ENCODE measurements at regions not wholly inside any gene's neighbourhood (a gene's known extent, or its start where the extent isn't known, plus 50 kb on each side); places are given as distances from the start of the nearest gene placed in this dataset.

DNA sequence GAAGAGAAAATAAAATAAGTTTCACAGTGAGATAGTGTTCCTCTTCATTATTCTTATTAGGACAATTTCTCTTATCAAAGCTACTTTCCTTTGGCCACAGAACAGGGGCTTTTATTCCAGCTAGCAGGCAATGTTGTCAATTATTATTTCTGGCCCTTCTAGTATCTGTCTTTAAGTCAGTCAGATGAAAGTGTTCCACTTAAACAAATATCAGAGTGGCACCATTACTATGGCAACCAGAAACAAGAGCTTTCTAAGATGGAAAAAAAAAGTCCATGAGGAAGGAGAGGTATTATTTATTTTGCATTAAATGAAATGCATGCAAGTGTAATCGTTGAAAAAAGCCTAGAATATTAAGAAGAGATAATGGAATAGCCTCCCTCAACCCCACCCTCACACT lies 426.4 kb downstream of the TUSC7 start:
- TF ChIP-seq, protein P1, sequence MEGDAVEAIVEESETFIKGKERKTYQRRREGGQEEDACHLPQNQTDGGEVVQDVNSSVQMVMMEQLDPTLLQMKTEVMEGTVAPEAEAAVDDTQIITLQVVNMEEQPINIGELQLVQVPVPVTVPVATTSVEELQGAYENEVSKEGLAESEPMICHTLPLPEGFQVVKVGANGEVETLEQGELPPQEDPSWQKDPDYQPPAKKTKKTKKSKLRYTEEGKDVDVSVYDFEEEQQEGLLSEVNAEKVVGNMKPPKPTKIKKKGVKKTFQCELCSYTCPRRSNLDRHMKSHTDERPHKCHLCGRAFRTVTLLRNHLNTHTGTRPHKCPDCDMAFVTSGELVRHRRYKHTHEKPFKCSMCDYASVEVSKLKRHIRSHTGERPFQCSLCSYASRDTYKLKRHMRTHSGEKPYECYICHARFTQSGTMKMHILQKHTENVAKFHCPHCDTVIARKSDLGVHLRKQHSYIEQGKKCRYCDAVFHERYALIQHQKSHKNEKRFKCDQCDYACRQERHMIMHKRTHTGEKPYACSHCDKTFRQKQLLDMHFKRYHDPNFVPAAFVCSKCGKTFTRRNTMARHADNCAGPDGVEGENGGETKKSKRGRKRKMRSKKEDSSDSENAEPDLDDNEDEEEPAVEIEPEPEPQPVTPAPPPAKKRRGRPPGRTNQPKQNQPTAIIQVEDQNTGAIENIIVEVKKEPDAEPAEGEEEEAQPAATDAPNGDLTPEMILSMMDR (IDR thresholded peaks at IDR 0.05; ENCODE audit: low read depth, low read length) = no peak
- H3K4me3 ChIP-seq (ENCODE audit: low read depth, low read length) = no peak overlapping the region
- no peaks in the 10 kb centered on the region for H3K9me3 ChIP-seq (ENCODE audit: control insufficient read depth, insufficient read depth, low read length)
- no peak for DNase-seq (ENCODE audit: low read depth, low spot score)
- ChIA-PET CTCF (interaction anchor here (0.6 to 0.8 kb wide), 2 partner anchors 9 to 13 kb away, joined by 4 read pairs; no protein-coding TSS in a partner anchor), POLR2A (no interaction called here)
- no peaks in the 10 kb centered on the region for H3K27me3 ChIP-seq (ENCODE audit: control insufficient read depth, insufficient read depth, low read length)
- H3K27ac ChIP-seq (ENCODE audit: low read depth, low read length) = no peak overlapping the region

DNA sequence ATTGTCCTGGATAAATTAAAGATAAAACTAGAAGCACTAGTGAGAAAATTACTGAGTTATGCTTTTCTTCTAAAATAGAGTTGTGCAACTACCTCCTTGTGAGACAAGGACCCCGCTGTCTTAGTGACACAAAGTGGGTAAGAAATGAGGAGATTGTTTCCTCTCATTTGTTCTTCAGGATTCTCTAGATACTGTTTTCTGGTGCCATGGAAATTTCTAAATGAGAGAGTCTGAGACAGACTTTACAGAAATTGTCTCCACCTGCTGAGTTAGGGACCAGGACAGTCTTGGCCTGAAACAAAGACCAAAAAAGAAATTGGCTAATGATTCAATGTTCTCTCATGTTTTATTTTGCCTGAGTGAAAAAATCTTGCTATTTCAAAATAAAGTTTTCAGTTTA lies 427.5 kb downstream of the TUSC7 start:
- H3K27me3 ChIP-seq (ENCODE audit: control insufficient read depth, insufficient read depth, low read length) = no peaks in the 10 kb centered on the region
- ChIA-PET POLR2A (no interaction called here), CTCF (interaction anchor here (0.8 kb wide), 1 partner anchor 10 kb away, joined by 4 read pairs; no protein-coding TSS in a partner anchor)
- H3K4me3 ChIP-seq (ENCODE audit: low read depth, low read length) = no peak overlapping the region
- H3K27ac ChIP-seq (ENCODE audit: low read depth, low read length) = no peak overlapping the region
- DNase-seq (ENCODE audit: low read depth, low spot score) = no peak
- H3K9me3 ChIP-seq (ENCODE audit: control insufficient read depth, insufficient read depth, low read length) = no peaks in the 10 kb centered on the region
- TF ChIP-seq, protein P1 (IDR thresholded peaks at IDR 0.05; ENCODE audit: low read depth, low read length) = no peak

DNA sequence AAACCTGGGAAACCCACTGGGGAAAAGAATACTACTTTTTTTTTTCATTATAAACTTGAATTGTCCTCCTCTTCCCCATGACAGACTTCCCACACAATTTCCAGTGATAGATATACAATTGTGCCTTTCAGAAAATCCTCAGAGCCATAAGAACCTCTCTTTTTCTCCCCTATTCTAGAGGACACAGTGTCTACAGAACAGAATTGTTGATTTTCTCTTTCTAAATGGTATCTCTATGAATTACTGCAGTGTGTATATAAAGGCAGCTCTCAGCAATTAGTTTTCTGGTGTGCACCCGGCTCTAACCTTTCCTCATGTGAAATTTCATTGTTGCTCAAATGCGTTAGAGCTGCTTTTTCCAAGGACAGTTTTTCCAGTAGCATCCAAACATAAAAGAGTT lies 430.1 kb downstream of the TUSC7 start:
- H3K27me3 ChIP-seq (ENCODE audit: control insufficient read depth, insufficient read depth, low read length) = no peaks in the 10 kb centered on the region
- CTCF ChIA-PET = interaction anchor here (0.6 kb wide), 1 partner anchor 9 kb away, joined by 3 read pairs; no protein-coding TSS in a partner anchor
- no peaks in the 10 kb centered on the region for H3K9me3 ChIP-seq (ENCODE audit: control insufficient read depth, insufficient read depth, low read length)
- H3K4me3 ChIP-seq (ENCODE audit: low read depth, low read length) = no peak overlapping the region
- no peak for DNase-seq (ENCODE audit: low read depth, low spot score)
- H3K27ac ChIP-seq (ENCODE audit: low read depth, low read length) = no peak overlapping the region
- TF ChIP-seq, protein P1 (IDR thresholded peaks at IDR 0.05; ENCODE audit: low read depth, low read length) = no peak
- POLR2A ChIA-PET = no interaction called here

DNA sequence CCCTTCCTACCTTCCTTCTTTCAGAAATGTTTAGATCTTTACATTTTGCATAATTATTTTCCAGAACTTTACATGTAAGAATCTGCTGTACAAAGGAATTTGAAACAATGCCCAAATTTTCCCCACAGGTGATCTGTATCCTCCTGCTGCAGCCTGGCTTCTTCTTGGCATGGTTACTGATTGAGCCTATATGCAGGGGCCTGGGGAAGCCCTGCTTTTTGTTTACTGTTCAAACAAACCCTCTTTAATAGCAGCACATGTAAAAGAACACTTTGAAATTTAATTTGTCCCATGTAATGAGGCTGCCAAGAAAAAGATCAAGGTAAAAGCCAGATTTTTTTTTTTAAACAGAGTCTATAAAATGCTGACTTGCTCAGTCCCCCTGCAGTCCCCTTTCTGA lies 432.2 kb downstream of the TUSC7 start:
- no peak for DNase-seq (ENCODE audit: low read depth, low spot score)
- Histone ChIP-seq H3K27me3 (ENCODE audit: control insufficient read depth, insufficient read depth, low read length) (no peaks in the 10 kb centered on the region), H3K9me3 (ENCODE audit: control insufficient read depth, insufficient read depth, low read length) (no peaks in the 10 kb centered on the region), H3K27ac (ENCODE audit: low read depth, low read length) (no peak overlapping the region), H3K4me3 (ENCODE audit: low read depth, low read length) (no peak overlapping the region)
- POLR2A ChIA-PET = no interaction called here
- TF ChIP-seq, protein P1 (IDR thresholded peaks at IDR 0.05; ENCODE audit: low read depth, low read length) = no peak
- CTCF ChIA-PET = no interaction called here

DNA sequence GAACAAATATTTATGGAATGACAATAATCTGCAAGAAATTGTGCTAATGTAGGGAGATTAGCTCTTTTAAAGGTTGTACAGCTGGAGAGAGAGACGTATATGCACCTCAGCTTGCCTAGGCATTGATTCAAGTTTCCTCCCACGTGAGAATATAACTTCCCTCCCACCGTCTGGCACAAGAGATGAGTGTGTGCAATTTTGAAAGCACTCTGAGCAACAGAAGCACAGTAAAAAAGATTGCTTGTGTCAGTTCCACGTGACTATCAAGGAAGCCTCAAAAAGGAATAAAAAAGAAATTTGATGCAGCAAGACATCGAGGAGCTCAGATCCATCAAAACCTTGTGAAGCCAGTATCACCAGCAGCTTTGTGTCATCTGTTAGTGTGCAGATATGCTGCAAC lies 435.3 kb downstream of the TUSC7 start:
- Histone ChIP-seq H3K4me3 (ENCODE audit: low read depth, low read length) (no peak overlapping the region), H3K9me3 (ENCODE audit: control insufficient read depth, insufficient read depth, low read length) (no peaks in the 10 kb centered on the region), H3K27me3 (ENCODE audit: control insufficient read depth, insufficient read depth, low read length) (no peaks in the 10 kb centered on the region), H3K27ac (ENCODE audit: low read depth, low read length) (no peak overlapping the region)
- ChIA-PET CTCF (no interaction called here), POLR2A (interaction anchor here (0.6 kb wide), 1 partner anchor 116 kb away, joined by 3 read pairs; no protein-coding TSS in a partner anchor)
- no peak for DNase-seq (ENCODE audit: low read depth, low spot score)
- TF ChIP-seq, protein P1 (IDR thresholded peaks at IDR 0.05; ENCODE audit: low read depth, low read length) = no peak
